ENCODE measurements at regions not wholly inside any gene's neighbourhood (a gene's known extent, or its start where the extent isn't known, plus 50 kb on each side); places are given as distances from the start of the nearest gene placed in this dataset.

- TF ChIP-seq REST (IDR thresholded peaks at IDR 0.05; ENCODE audit: low read depth) (no peak), YY1 (IDR thresholded peaks at IDR 0.05; ENCODE audit: extremely low read depth, insufficient replicate concordance, low read depth, low read length) (no peak), POLR2A (IDR thresholded peaks at IDR 0.05; ENCODE audit: borderline replicate concordance, extremely low read depth, insufficient read depth, insufficient read length) (no peak), MAX (IDR thresholded peaks at IDR 0.05) (no peak), FOSL1 (IDR thresholded peaks at IDR 0.05; ENCODE audit: low read depth) (no peak), POLR2AphosphoS5 (IDR thresholded peaks at IDR 0.05; ENCODE audit: low read depth, low read length) (no peak)
These were observed 618.5 kb downstream of the PTPRU start (continued) for GRCh38 chr1:29854700-29855276.

GRCh38 chr1:29853716-29854330, 617.5 kb downstream of the PTPRU start:
- ChIA-PET RAD21 (ENCODE audit: low non-redundant PET in 1 of 2, low total read pairs in 2 of 2, uncharacterized antibody in 2 of 2, unreplicated experiment in 2 of 2) (no interaction called here), POLR2A (no interaction called here), CTCF (no interaction called here)
- no peaks in the 10 kb centered on the region for H3K9me2 ChIP-seq (ENCODE audit: insufficient read depth)
- H3K9me3 ChIP-seq (ENCODE audit: control insufficient read depth in 1 of 2, insufficient read depth in 1 of 2, low read depth in 1 of 2, low read length in 2 of 2) = no peaks in the 10 kb centered on the region
- H3K36me3 ChIP-seq (ENCODE audit: control insufficient read depth in 1 of 2, insufficient read depth in 2 of 2, low read length in 2 of 2) = no peaks in the 10 kb centered on the region
- H3K79me2 ChIP-seq (ENCODE audit: insufficient read depth, low read length) = no peaks in the 10 kb centered on the region
- H3K27ac ChIP-seq (ENCODE audit: low read depth, low read length) = no peak overlapping the region
- H3K4me3 ChIP-seq (replicated peaks in 1 of 2; ENCODE audit: low read depth in 1 of 2, low read length in 2 of 2) = no peak overlapping the region
- intact Hi-C loops (cut with micrococcal nuclease) = loop anchor here (5.0 kb wide), 1 partner anchor 617 kb away; the partner anchor contains the start of gene PTPRU
- ATAC-seq (no peak), DNase-seq (ENCODE audit: low read depth, low spot score) (no peak)
- H3K4me1 ChIP-seq (ENCODE audit: control insufficient read depth in 1 of 2, insufficient read depth in 2 of 2, low read length in 2 of 2) = peaks cover 0 to 2% of the 10 kb centered on the region in 2 experiments; a peak in 3 of 4 replicates
- no peak overlapping the region for H3K9ac ChIP-seq (ENCODE audit: low read length)
- BruUV-seq (replicated peaks) = no TSS peak
- no peak for TF ChIP-seq FOSL1 (IDR thresholded peaks at IDR 0.05; ENCODE audit: low read depth)
- no peak for TF ChIP-seq ATF3 (IDR thresholded peaks at IDR 0.05)
- no peak for TF ChIP-seq EGR1 (IDR thresholded peaks at IDR 0.05; ENCODE audit: low read depth)
- no peak for TF ChIP-seq JUND (IDR thresholded peaks at IDR 0.05)
- no peak for TF ChIP-seq RAD21 (IDR thresholded peaks at IDR 0.05; ENCODE audit: low read depth)
- H4K20me1 ChIP-seq (ENCODE audit: insufficient read depth) = no peaks in the 10 kb centered on the region
- no peak overlapping the region for H3K4me2 ChIP-seq (ENCODE audit: low read length)
- H3K27me3 ChIP-seq (ENCODE audit: insufficient read depth, low read length) = peaks cover 19% of the 10 kb centered on the region
- no peak overlapping the region for H2AFZ ChIP-seq (ENCODE audit: low read depth, low read length, poor library complexity, severe bottlenecking)

Data from HCT116 (cell line).